Mesendoderm (in vitro differentiated cells): ENCODE measurements at regions not wholly inside any gene's neighbourhood (a gene's known extent, or its start where the extent isn't known, plus 50 kb on each side); places are given as distances from the start of the nearest gene placed in this dataset.

Experiments used
- DNase-seq: peaks from one replicate; pipeline ENCODE4 v3.0.0; 2013
- H2AK5ac ChIP-seq: 2 replicates; pipeline ENCODE4 v1.6.1; 2013; ENCODE audit warnings: low read length, inconsistent platforms
- H2BK120ac ChIP-seq: 2 replicates; pipeline ENCODE4 v1.6.1; 2013; ENCODE audit warnings: low read depth, mild to moderate bottlenecking, low read length, moderate library complexity, mixed read lengths
- H2BK15ac ChIP-seq: replicated peaks from 2 replicates; pipeline ENCODE4 v1.6.1; 2013; ENCODE audit warnings: low read depth, mild to moderate bottlenecking, moderate library complexity
- H2BK5ac ChIP-seq: 2 replicates; pipeline ENCODE4 v1.6.1; 2013; ENCODE audit warnings: low read length, inconsistent platforms
- H3K18ac ChIP-seq: 2 replicates; pipeline ENCODE4 v1.6.1; 2013; ENCODE audit warnings: mild to moderate bottlenecking, low read length, mixed read lengths
- H3K23ac ChIP-seq: one replicate; pipeline ENCODE4 v1.6.1; 2013; ENCODE audit warnings: low read length
- H3K27ac ChIP-seq: 2 replicates; pipeline ENCODE4 v1.5.1; 2013; ENCODE audit warnings: low read depth, mild to moderate bottlenecking, inconsistent platforms, low read length, moderate library complexity
- H3K27me3 ChIP-seq: 2 replicates; pipeline ENCODE4 v1.6.1; 2013; ENCODE audit warnings: low read length, control low read depth, mild to moderate bottlenecking, inconsistent platforms; ENCODE audit not compliant: insufficient read depth, poor library complexity
- H3K36me3 ChIP-seq: 2 replicates; pipeline ENCODE4 v1.6.1; 2013; ENCODE audit warnings: low read length, inconsistent platforms; ENCODE audit not compliant: control insufficient read depth, insufficient read depth
- H3K4ac ChIP-seq: one replicate; pipeline ENCODE4 v1.6.1; 2013; ENCODE audit warnings: low read depth, mild to moderate bottlenecking, low read length, moderate library complexity
- H3K4me1 ChIP-seq: 2 replicates; pipeline ENCODE4 v1.6.1; 2013; ENCODE audit warnings: low read depth, low read length, inconsistent platforms; ENCODE audit not compliant: control insufficient read depth
- H3K4me2 ChIP-seq: 2 replicates; pipeline ENCODE4 v1.6.1; 2013; ENCODE audit warnings: low read length
- H3K4me3 ChIP-seq: 2 replicates; pipeline ENCODE4 v1.5.1; 2013; ENCODE audit warnings: mild to moderate bottlenecking, low read length
- H3K56ac ChIP-seq: one replicate; pipeline ENCODE4 v1.6.1; 2013; ENCODE audit warnings: low read length
- H3K79me1 ChIP-seq: 2 replicates; pipeline ENCODE4 v1.6.1; 2013; ENCODE audit warnings: low read length, inconsistent platforms
- H3K79me2 ChIP-seq: 2 replicates; pipeline ENCODE4 v1.6.1; 2013; ENCODE audit warnings: mild to moderate bottlenecking, low read length; ENCODE audit not compliant: control insufficient read depth, insufficient read depth
- H3K9ac ChIP-seq: 2 replicates; pipeline ENCODE4 v1.6.1; 2013; ENCODE audit warnings: low read length, inconsistent platforms
- H4K5ac ChIP-seq: one replicate; pipeline ENCODE4 v1.6.1; 2013; ENCODE audit warnings: low read length
- H4K8ac ChIP-seq: one replicate; pipeline ENCODE4 v1.6.1; 2013; ENCODE audit warnings: low read depth, mild to moderate bottlenecking, control low read depth, low read length, moderate library complexity
- WGBS: extraction: QIAGEN DNeasy Blood & Tissue Kit; methylation state at CpG from one replicate; pipeline ENCODE4 v1.1.7; 2013; ENCODE audit warnings: low lambda C conversion rate, missing lambda C conversion rate; ENCODE audit not compliant: insufficient coverage; ENCODE audit errors: extremely low coverage; 5-methylcytosine and 5-hydroxymethylcytosine counted together

DNA sequence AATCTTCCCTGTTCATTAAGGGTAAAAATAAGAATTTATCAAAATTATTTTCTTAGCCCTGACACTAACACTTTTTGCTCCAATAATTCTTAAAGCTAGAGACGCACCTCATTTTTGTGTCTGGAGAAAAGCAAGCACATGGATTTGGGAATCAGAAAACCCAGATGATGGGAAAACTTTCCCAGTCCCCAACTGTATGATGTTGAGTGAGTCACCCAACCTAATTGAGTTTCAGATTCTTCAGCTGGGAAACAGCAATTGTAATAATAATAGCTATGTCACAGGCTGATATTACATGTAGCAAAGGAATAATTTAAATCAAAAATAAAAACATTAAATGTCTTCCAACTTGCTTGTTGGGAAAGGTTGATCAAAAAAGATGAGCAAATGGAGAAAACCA, 159.0 kb downstream of the MIS18A start:
- no peak overlapping the region for H3K27ac ChIP-seq
- no peak overlapping the region for H3K23ac ChIP-seq
- H3K4ac ChIP-seq, result no peak overlapping the region
- no peaks in the 10 kb centered on the region for H3K36me3 ChIP-seq
- H3K56ac ChIP-seq, result no peak overlapping the region
- no peaks in the 10 kb centered on the region for H3K79me2 ChIP-seq
- H4K5ac ChIP-seq, result no peak overlapping the region
- no peak overlapping the region for H2AK5ac ChIP-seq
- WGBS, result no CpG with 5 or more reads among the region's 1 CpG
- H3K4me1 ChIP-seq, result no peaks in the 10 kb centered on the region
- H3K18ac ChIP-seq, result no peak overlapping the region
- no peaks in the 10 kb centered on the region for H3K27me3 ChIP-seq
- no peak overlapping the region for H3K4me3 ChIP-seq
- H3K79me1 ChIP-seq, result no peaks in the 10 kb centered on the region
- no peak overlapping the region for H4K8ac ChIP-seq
- H3K9ac ChIP-seq, result no peak overlapping the region
- no peak overlapping the region for H2BK15ac ChIP-seq
- no peak overlapping the region for H2BK5ac ChIP-seq
- H2BK120ac ChIP-seq, result no peak overlapping the region
- H3K4me2 ChIP-seq, result no peak overlapping the region
- no peak for DNase-seq

DNA sequence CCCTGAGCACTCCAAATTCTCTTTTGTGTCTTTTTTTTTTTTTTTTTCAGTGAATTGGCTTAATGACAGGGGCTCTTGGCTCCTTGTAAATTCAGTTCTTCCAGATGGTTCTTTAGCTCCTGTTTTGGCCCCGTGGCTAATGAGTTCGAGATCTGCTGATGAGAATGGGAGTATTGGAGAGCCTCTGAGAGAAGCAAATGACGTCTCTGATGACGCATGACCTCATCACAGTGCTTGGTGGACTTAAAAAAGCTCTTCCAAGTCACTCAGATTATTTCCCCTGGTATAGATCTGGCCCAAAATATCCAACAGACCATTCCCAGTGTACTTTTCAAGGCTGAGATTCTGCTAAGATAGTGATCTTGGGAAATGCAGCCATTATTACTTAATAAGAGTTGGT, 159.5 kb downstream of the MIS18A start:
- no peak overlapping the region for H2BK120ac ChIP-seq
- no peak overlapping the region for H2AK5ac ChIP-seq
- no peak overlapping the region for H4K5ac ChIP-seq
- no peak overlapping the region for H2BK15ac ChIP-seq
- H2BK5ac ChIP-seq, result no peak overlapping the region
- no peak overlapping the region for H3K4ac ChIP-seq
- no peak overlapping the region for H3K18ac ChIP-seq
- H3K79me1 ChIP-seq, result no peaks in the 10 kb centered on the region
- no peaks in the 10 kb centered on the region for H3K27me3 ChIP-seq
- H3K4me1 ChIP-seq, result no peaks in the 10 kb centered on the region
- H3K23ac ChIP-seq, result no peak overlapping the region
- no peaks in the 10 kb centered on the region for H3K36me3 ChIP-seq
- no peak for DNase-seq
- H3K27ac ChIP-seq, result no peak overlapping the region
- H3K79me2 ChIP-seq, result no peaks in the 10 kb centered on the region
- H3K9ac ChIP-seq, result no peak overlapping the region
- WGBS, result no CpG with 5 or more reads among the region's 4 CpGs
- H3K56ac ChIP-seq, result no peak overlapping the region
- no peak overlapping the region for H3K4me3 ChIP-seq
- no peak overlapping the region for H3K4me2 ChIP-seq
- H4K8ac ChIP-seq, result no peak overlapping the region

DNA sequence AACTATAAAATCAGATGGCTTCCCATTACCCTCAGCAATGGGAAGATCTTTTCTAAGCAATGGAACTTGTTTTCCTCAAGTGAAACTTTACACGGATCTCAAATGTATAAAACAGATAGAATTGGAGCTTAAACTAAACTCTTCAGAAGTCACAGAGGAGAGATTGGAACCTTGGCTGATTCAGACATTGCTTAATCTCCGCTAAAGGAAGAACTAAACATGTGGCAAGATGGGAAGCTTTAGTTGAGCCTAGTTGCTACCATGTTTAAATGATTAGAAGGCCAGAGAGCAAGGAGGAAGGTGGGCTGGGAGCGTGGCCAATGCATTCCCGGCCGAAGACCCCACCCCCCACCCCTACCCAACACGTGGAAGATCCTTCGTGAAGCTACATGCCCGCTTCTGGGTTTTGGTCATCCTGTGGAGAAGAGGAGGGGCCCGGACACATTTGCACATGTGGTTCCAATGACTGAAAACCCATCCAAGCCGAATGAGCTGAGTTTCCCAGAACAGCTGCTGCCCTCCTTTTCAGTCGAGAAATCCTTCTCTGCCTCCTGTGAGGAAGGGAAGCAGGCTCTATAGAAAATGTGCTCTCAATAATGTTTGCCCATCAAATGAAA, 164.3 kb downstream of the MIS18A start:
- no peak overlapping the region for H3K4ac ChIP-seq
- H4K5ac ChIP-seq, result no peak overlapping the region
- no peaks in the 10 kb centered on the region for H3K27me3 ChIP-seq
- H3K9ac ChIP-seq, result no peak overlapping the region
- no peak overlapping the region for H3K18ac ChIP-seq
- H3K4me1 ChIP-seq, result no peaks in the 10 kb centered on the region
- H2BK15ac ChIP-seq, result no peak overlapping the region
- no peak overlapping the region for H2BK5ac ChIP-seq
- H3K36me3 ChIP-seq, result no peaks in the 10 kb centered on the region
- no peak overlapping the region for H3K27ac ChIP-seq
- no peak overlapping the region for H2AK5ac ChIP-seq
- WGBS, result no CpG with 5 or more reads among the region's 11 CpGs
- H3K4me3 ChIP-seq, result no peak overlapping the region
- H2BK120ac ChIP-seq, result no peak overlapping the region
- H3K79me1 ChIP-seq, result no peaks in the 10 kb centered on the region
- no peak for DNase-seq
- no peaks in the 10 kb centered on the region for H3K79me2 ChIP-seq
- H3K56ac ChIP-seq, result no peak overlapping the region
- no peak overlapping the region for H4K8ac ChIP-seq
- no peak overlapping the region for H3K23ac ChIP-seq
- H3K4me2 ChIP-seq, result no peak overlapping the region

GRCh38 chr21:32113486-32113885, 165.4 kb downstream of the MIS18A start:
- no peak overlapping the region for H3K56ac ChIP-seq
- H4K5ac ChIP-seq, result no peak overlapping the region
- H3K4me2 ChIP-seq, result no peak overlapping the region
- H2BK5ac ChIP-seq, result no peak overlapping the region
- H4K8ac ChIP-seq, result no peak overlapping the region
- no peak overlapping the region for H3K4ac ChIP-seq
- WGBS, result no CpG with 5 or more reads among the region's 3 CpGs
- H3K36me3 ChIP-seq, result no peaks in the 10 kb centered on the region
- H3K27ac ChIP-seq, result no peak overlapping the region
- no peak overlapping the region for H3K9ac ChIP-seq
- H3K4me1 ChIP-seq, result no peaks in the 10 kb centered on the region
- no peak overlapping the region for H3K4me3 ChIP-seq
- H3K23ac ChIP-seq, result no peak overlapping the region
- H3K18ac ChIP-seq, result no peak overlapping the region
- H3K79me1 ChIP-seq, result no peaks in the 10 kb centered on the region
- no peak overlapping the region for H2AK5ac ChIP-seq
- no peak for DNase-seq
- no peak overlapping the region for H2BK120ac ChIP-seq
- H3K79me2 ChIP-seq, result no peaks in the 10 kb centered on the region
- no peaks in the 10 kb centered on the region for H3K27me3 ChIP-seq
- no peak overlapping the region for H2BK15ac ChIP-seq

DNA sequence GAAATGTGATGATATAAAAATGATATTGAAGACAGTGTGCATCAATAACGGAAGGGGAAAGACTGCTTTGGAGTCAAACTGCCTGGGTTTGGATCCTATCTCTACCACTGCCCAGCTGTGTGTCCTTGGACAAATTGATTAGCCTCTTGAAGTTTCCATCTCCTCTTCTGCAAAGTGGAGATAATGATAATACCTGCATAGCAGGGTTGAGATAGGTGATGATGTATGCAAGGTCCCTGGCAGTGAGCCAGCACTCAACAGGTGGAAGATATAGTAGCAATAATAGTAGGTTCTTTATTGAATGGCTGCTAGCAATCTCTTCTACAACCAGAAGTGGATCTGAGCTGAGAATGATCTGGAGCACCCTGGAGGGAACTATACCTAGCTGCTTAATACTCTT, 166.7 kb downstream of the MIS18A start:
- Histone ChIP-seq H2BK120ac (no peak overlapping the region), H3K4me1 (no peaks in the 10 kb centered on the region), H4K5ac (no peak overlapping the region), H3K4ac (no peak overlapping the region), H2BK15ac (no peak overlapping the region), H3K79me1 (no peaks in the 10 kb centered on the region), H3K56ac (no peak overlapping the region), H4K8ac (no peak overlapping the region), H3K4me3 (no peak overlapping the region), H3K27ac (no peak overlapping the region), H2BK5ac (no peak overlapping the region), H3K79me2 (no peaks in the 10 kb centered on the region), H3K18ac (no peak overlapping the region), H2AK5ac (no peak overlapping the region), H3K23ac (no peak overlapping the region), H3K4me2 (no peak overlapping the region), H3K9ac (no peak overlapping the region), H3K36me3 (no peaks in the 10 kb centered on the region), H3K27me3 (no peaks in the 10 kb centered on the region)
- no CpG with 5 or more reads among the region's 1 CpG for WGBS
- no peak for DNase-seq

- Histone ChIP-seq H2BK5ac (no peak overlapping the region), H2AK5ac (no peak overlapping the region), H3K4me2 (no peak overlapping the region), H3K27ac (no peak overlapping the region), H4K8ac (no peak overlapping the region), H2BK120ac (no peak overlapping the region), H3K4me1 (no peaks in the 10 kb centered on the region), H3K9ac (no peak overlapping the region), H3K27me3 (no peaks in the 10 kb centered on the region), H3K56ac (no peak overlapping the region), H3K23ac (no peak overlapping the region), H2BK15ac (no peak overlapping the region), H3K79me2 (no peaks in the 10 kb centered on the region), H3K18ac (no peak overlapping the region), H3K4me3 (no peak overlapping the region), H4K5ac (no peak overlapping the region), H3K36me3 (no peaks in the 10 kb centered on the region), H3K4ac (no peak overlapping the region), H3K79me1 (no peaks in the 10 kb centered on the region)
- no peak for DNase-seq
- WGBS, result no CpG with 5 or more reads among the region's 2 CpGs
These were observed 170.3 kb downstream of the MIS18A start for GRCh38 chr21:32108566-32108965.
